ENCODE measurements at regions not wholly inside any gene's neighbourhood (a gene's known extent, or its start where the extent isn't known, plus 50 kb on each side); places are given as distances from the start of the nearest gene placed in this dataset.
"Not testable (repeated sequence)": the region's sequence is repeated elsewhere in the genome, so short reads cannot be mapped to it uniquely, and the experiment has no call there.

DNA sequence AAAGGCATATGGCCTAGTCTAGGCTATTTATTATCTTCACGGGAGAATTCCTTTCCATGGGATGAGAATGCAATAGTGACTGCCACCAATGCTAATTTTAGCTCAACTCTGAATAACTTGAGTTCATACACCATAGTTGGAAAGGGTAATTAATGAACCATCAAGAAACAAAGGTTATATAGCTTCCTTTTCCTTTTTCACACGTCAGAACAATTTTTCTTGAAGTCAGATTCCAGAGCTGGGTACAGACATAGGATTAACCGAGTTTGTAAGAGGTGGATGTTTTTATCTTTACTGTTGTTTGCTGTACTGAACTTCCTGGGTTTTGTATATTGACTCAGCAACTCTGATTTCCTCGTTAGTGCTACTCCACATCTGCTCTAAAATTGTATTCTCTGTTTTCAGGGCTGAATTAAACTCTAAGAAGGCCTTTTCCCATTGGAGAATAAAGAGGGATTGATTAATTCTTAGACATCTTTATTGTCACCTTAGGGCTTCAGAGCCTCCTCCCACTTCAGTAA, 262.0 kb downstream of the NUF2 start:
- DNase-seq, result no peak

DNA sequence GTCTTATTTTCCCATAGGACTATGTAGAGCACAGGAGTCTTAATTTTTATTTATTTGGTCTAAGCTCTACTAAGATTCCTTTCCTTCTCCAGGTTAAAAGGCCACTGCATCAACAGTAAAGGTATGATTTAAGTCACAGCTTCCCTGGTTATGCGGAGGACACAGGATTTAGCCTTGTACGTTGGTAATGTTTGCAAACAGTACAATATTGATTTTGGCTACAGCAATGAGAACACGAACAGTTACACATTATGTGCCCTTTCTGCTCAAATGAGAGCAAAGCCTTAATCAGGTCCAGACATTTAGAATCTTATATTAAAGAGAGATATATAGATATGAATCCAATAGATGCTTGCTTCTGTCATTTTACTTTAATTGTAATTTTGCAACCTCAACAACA, 264.0 kb downstream of the NUF2 start:
- DNase-seq, result no peak

- DNase-seq, result no peak
These were observed 267.0 kb downstream of the NUF2 start for GRCh38 chr1:163588796-163589195.

- DNase-seq, result no peak
These were observed 268.0 kb downstream of the NUF2 start for GRCh38 chr1:163589735-163590134.

DNA sequence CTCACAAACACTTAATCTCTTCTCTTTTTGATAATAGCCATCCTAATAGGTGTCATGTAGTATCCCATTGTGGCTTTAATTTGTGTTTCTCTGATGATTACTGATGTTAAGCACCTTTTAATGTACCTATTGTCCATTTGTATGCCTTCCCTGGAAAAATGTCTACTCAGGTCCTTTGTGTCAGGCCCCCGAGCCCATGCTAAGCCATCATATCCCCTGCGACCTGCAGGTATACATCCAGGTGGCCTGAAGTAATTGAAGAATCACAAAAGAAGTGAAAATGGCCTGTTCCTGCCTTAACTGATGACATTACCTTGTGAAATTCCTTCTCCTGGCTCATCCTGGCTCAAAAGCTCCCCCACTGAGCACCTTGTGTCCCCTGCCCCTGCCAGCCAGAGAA, 269.4 kb downstream of the NUF2 start:
- DNase-seq, result not testable (repeated sequence)

DNA sequence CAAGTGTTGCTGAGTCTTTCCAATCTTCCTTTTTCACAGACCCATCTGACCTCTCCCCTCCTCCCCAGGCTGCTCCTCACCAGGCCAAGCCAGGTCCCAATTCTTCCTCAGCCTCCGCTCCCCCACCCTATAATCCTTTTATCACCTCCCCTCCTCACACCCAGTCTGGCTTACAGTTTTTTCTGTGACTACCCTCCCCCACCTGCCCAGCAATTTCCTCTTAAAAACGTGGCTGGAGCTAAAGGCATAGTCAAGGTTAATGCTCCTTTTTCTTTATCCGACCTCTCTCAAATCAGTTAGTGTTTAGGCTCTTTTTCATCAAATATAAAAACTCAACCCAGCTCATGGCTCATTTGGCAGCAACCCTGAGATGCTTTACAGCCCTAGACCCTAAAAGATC, 270.9 kb downstream of the NUF2 start:
- not testable (repeated sequence) for DNase-seq

DNA sequence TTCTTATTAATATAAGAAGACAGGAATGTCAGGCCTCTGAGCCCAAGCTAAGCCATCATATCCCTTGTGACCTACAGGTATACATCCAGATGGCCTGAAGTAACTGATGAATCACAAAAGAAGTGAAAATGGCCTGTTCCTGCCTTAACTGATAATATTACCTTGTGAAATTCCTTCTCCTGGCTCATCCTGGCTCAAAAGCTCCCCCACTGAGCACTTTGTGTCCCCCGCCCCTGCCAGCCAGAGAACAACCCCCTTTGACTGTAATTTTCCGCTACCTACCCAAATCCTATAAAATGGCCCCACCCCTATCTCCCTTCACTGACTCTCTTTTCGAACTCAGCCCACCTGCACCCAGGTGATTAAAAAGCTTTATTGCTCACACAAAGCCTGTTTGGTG, 274.4 kb downstream of the NUF2 start:
- DNase-seq, result not testable (repeated sequence)

DNA sequence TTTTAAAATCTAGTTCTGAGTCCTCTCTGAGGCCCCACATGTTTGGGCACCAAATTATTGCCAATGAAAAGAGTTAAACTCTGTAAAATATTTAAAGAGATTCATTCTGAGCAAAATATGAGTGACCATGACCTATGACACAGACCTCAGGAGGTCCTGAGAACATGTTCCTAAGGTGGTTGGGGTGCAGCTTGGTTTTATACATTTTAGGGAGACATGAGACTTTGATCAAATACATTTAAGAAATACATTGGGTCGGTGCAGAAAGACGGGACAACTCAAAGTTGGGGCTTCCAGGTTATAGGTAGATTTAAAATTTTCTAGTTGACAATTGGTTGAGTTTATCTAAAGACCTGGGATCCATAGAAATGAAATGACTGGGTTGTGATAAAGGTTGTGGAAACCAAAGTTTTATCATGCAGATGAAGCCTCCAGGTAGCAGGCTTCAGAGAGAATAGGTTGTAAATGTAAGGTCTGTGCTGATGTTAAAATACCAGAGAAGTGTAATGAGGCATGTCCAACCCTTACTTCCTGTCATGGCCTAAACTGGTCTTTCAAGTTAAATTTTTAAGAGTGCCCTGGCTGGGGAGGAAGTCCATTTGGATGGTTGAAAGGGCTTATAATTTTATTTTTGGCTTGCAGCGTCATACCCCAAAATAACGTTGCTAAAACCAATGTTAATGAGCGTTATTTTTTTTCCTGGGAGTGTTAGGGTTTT, 274.9 kb downstream of the NUF2 start:
- no peak for DNase-seq

GRCh38 chr1:163604321-163604720, 282.6 kb downstream of the NUF2 start:
- no peak for DNase-seq

GRCh38 chr1:163604896-163605295, 283.1 kb downstream of the NUF2 start:
- DNase-seq, result no peak

DNA sequence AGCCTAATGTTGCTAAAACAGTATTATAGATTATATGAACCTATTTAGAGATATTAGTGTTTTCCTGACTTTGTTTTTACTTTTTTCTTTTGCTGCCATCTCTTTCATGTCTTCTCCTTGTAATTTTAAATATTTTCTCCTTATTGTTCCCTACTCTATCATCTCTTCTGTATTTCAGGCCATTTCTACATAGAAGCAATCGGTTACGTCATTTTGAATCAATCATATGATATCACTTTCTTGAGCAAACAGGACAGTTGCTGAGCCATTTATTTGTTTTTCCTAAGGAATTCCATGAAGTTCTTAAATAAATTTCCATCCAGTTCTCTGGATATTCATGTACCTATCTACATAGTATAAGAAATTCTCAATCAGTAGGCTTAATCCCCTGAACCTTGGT, 287.2 kb downstream of the NUF2 start:
- DNase-seq, result no peak

DNA sequence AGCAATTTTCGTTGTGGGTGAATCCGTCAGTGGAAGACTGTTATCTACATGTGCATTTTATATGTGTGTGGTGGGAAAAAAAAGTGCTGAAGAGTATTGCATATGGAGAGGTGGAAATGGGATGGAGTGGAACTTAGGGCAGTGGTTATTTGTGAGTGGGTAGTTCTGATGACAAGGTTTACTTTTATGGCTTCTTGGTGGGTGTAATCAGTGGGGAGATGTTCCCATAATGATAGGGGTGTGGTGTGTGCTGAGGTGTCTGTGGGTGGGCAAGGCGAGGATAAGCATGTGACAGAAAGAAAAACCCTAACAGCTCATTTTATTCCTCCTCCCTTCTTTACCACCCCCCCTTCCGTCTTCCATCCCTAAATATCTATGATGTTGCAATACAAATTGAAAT, 288.1 kb downstream of the NUF2 start:
- DNase-seq, result no peak

DNA sequence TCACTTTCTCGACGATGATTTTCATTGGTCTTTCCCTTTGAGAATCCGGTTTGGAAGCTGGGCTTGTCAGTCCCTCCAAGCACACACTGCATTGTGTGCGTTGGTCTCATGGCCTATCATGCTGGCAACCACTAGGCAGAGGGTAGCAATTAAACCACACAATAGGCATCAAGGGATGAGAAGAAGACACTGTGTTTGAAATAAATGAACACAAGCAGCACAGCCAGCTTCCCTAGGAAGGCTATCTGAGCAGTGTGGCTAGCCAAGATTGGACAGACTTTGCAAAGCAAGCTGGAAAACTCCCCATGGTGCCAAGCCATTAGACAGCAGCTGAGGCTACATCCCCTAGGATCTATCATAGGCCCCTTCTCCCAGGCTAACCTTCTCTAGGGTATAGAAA, 288.7 kb downstream of the NUF2 start:
- no peak for DNase-seq

GRCh38 chr1:163614361-163614760, 292.6 kb downstream of the NUF2 start:
- no peak for DNase-seq

DNA sequence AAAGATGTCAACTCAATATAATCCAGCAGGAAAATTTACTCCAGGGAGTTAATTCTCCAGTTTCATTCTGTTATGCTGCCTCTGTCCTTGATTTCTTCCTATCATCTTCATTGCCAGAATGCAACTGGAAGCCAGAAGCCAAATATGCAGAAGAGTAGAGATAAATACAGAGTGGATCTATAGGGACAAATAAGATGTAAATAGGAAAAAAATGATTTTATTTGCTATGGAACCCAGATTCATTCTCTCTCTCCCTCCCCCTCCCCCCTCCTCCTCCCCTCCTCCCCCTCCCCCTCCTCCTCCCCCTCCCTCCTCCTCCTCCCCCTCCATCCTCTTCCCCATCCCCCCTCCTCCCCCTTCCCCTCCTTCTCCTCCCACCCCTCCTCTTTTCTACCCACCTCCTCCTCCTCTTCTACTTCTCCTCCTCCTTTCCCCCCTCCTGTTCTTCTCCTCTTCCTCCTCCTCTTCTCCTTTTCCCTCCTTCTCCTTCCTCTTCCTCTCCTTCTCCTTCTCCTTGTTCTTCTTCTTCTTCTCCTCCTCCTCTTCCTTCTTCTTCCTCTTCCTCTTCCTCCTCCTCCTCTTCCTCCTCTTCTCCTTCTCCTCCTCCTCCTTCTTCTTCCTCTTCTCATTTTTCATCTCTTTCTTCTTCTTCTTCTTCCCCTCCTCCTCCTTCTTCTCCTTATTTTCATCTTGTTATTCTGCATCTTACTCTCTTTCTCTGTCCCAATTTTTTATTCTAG, 306.4 kb downstream of the NUF2 start:
- DNase-seq, result no peak

DNA sequence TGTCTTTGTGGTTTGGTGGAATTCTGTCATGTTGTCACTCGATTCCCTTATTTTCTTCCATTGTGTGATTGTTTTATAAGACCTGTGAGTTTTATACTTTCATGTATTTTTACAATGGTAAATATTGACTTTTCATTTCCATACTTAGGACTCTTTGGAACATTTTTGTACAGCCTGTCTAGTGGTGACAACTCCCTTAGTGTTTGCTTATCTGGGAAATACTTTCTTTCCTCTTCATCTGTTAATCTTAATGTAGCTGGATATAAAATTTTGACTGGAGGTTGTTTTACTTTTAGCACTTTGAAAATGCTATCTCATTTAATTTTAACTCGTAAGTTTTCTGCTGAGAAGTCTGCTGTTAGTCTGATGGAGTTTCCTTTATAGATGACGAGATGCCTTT, 310.5 kb downstream of the NUF2 start:
- no peak for DNase-seq

- DNase-seq, result no peak
These were observed 311.6 kb downstream of the NUF2 start for GRCh38 chr1:163633366-163633765.

DNA sequence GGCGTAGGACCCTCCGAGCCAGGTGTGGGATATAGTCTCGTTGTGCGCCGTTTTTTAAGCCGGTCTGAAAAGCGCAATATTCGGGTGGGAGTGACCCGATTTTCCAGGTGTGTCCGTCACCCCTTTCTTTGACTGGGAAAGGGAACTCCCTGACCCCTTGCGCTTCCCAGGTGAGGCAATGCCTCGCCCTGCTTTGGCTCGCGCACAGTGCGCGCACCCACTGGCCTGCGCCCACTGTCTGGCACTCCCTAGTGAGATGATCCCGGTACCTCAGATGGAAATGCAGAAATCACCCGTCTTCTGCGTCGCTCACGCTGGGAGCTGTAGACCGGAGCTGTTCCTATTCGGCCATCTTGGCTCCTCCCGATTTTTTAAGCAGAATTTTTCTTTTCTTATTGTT, 323.9 kb downstream of the NUF2 start:
- not testable (repeated sequence) for DNase-seq

DNA sequence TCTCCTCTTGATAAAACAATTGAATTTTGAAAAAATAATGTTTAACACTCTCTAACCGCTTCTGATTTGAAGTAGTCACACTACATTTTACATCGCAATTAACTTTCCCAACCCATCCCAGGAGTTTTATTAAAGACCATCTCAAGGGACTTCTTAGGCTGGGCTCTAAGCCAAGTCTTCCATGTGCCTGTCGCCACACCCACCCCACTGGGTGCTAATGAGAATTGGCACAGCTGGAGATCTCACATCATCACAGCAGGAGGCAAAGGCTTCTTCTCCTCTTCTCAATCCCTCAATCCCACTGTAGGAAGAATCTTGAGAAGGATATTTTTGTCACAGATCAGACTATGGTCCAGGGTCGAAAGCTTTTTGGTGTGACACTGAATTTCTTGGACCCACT, 328.9 kb downstream of the NUF2 start:
- no peak for DNase-seq

DNA sequence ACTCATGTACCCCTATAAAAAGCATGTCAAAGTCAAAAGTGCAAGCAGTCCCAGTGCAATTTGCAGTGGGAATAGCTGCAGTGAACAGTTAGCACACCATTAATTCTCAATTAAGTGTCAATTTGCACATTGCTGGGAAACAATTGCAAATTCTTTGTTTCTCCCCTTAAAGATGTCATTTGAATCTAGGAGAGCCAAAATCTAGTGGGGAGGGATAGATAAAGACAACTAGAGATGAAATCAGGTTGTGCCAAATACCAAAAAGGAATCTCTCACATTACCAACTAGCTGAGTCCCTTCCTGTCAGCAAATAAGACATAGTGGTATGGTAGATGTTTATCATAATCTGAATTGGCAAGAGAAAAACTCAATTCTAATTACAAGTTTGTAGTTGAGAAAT, 330.7 kb downstream of the NUF2 start:
- DNase-seq, result no peak

- DNase-seq, result no peak
These were observed 333.8 kb downstream of the NUF2 start for GRCh38 chr1:163655565-163655964.

GRCh38 chr1:163656095-163656759, 334.5 kb downstream of the NUF2 start:
- DNase-seq, result no peak

DNA sequence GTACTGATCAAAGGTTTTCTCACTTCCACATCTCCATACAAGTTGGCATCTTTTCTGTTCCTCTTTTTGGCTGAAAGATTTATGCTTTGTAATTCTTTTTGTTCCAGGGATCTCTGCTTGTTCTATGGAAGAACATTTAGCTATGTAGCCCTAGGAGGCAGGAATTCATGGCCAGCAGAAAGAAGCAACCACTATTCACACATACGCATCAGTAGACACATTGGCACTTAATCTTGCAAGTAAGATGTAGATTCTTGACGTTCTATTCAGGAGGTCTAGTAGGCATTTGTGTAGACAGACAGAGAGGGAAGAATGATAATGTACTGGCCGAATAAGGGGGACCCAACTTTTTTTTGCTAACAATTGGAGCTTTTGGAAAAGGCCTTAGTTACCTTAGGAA, 336.0 kb downstream of the NUF2 start:
- no peak for DNase-seq

- no peak for DNase-seq
These were observed 339.6 kb downstream of the NUF2 start for GRCh38 chr1:163661391-163661790.

Measured in fibroblast of skin of scalp (primary cell).